ENCODE measurements at regions not wholly inside any gene's neighbourhood (a gene's known extent, or its start where the extent isn't known, plus 50 kb on each side); places are given as distances from the start of the nearest gene placed in this dataset.

GRCh38 chr13:21905486-21905885 lies 234.6 kb downstream of the FGF9 start:
- Histone ChIP-seq H3K36me3 (ENCODE audit: control insufficient read depth in 1 of 2, insufficient read depth in 2 of 2, low read length in 2 of 2) (no peaks in the 10 kb centered on the region), H3K4me1 (ENCODE audit: control insufficient read depth in 1 of 2, insufficient read depth in 2 of 2, low read length in 2 of 2) (no peaks in the 10 kb centered on the region), H4K20me1 (ENCODE audit: insufficient read depth) (no peaks in the 10 kb centered on the region), H3K9me3 (ENCODE audit: control insufficient read depth in 1 of 2, insufficient read depth in 1 of 2, low read depth in 1 of 2, low read length in 2 of 2) (no peaks in the 10 kb centered on the region), H3K79me2 (ENCODE audit: insufficient read depth, low read length) (no peaks in the 10 kb centered on the region), H3K9me2 (ENCODE audit: insufficient read depth) (no peaks in the 10 kb centered on the region), H2AFZ (ENCODE audit: low read depth, low read length, poor library complexity, severe bottlenecking) (no peak overlapping the region), H3K4me2 (ENCODE audit: low read length) (no peak overlapping the region), H3K27me3 (ENCODE audit: insufficient read depth, low read length) (no peaks in the 10 kb centered on the region), H3K9ac (ENCODE audit: low read length) (no peak overlapping the region), H3K4me3 (replicated peaks in 1 of 2; ENCODE audit: low read depth in 1 of 2, low read length in 2 of 2) (no peak overlapping the region), H3K27ac (ENCODE audit: low read depth, low read length) (no peak overlapping the region)
- POLR2A ChIA-PET = no interaction called here
- RAD21 ChIA-PET (ENCODE audit: low non-redundant PET in 1 of 2, low total read pairs in 2 of 2, uncharacterized antibody in 2 of 2, unreplicated experiment in 2 of 2) = no interaction called here
- no peak for ATAC-seq
- CTCF ChIA-PET = no interaction called here
- BruUV-seq (replicated peaks) = no TSS peak
- intact Hi-C loops (cut with micrococcal nuclease) = no loop called here
- TF ChIP-seq SP1 (IDR thresholded peaks at IDR 0.05; ENCODE audit: low read depth) (no peak), ELF1 (IDR thresholded peaks at IDR 0.05; ENCODE audit: borderline replicate concordance, low read depth) (no peak)
- no peak for DNase-seq (ENCODE audit: low read depth, low spot score)

GRCh38 chr13:21909331-21909730 lies 238.5 kb downstream of the FGF9 start:
- CTCF ChIA-PET = no interaction called here
- POLR2A ChIA-PET = no interaction called here
- H3K9ac ChIP-seq (ENCODE audit: low read length) = no peak overlapping the region
- H2AFZ ChIP-seq (ENCODE audit: low read depth, low read length, poor library complexity, severe bottlenecking) = no peak overlapping the region
- RAD21 ChIA-PET (ENCODE audit: low non-redundant PET in 1 of 2, low total read pairs in 2 of 2, uncharacterized antibody in 2 of 2, unreplicated experiment in 2 of 2) = no interaction called here
- no peaks in the 10 kb centered on the region for H3K27me3 ChIP-seq (ENCODE audit: insufficient read depth, low read length)
- DNase-seq (ENCODE audit: low read depth, low spot score) (no peak), ATAC-seq (peak; percentile 79)
- H3K9me2 ChIP-seq (ENCODE audit: insufficient read depth) = no peaks in the 10 kb centered on the region
- no peak overlapping the region for H3K4me2 ChIP-seq (ENCODE audit: low read length)
- H3K9me3 ChIP-seq (ENCODE audit: control insufficient read depth in 1 of 2, insufficient read depth in 1 of 2, low read depth in 1 of 2, low read length in 2 of 2) = no peaks in the 10 kb centered on the region
- TF ChIP-seq CEBPB (IDR thresholded peaks at IDR 0.05; ENCODE audit: low read depth) (no peak), SRF (IDR thresholded peaks at IDR 0.05; ENCODE audit: low read depth) (no peak), FOSL1 (IDR thresholded peaks at IDR 0.05; ENCODE audit: low read depth) (no peak), EGR1 (IDR thresholded peaks at IDR 0.05; ENCODE audit: low read depth) (no peak), ZFX (IDR thresholded peaks at IDR 0.05) (no peak), REST (IDR thresholded peaks at IDR 0.05; ENCODE audit: low read depth) (no peak), ELF1 (IDR thresholded peaks at IDR 0.05; ENCODE audit: borderline replicate concordance, low read depth) (no peak), ZBTB33 (IDR thresholded peaks at IDR 0.05; ENCODE audit: extremely low read depth, insufficient replicate concordance, low read length) (no peak), EZH2 (IDR thresholded peaks at IDR 0.05) (no peak), MAX (IDR thresholded peaks at IDR 0.05) (no peak), POLR2AphosphoS5 (IDR thresholded peaks at IDR 0.05; ENCODE audit: low read depth, low read length) (no peak)
- intact Hi-C loops (cut with micrococcal nuclease) = no loop called here
- no peaks in the 10 kb centered on the region for H4K20me1 ChIP-seq (ENCODE audit: insufficient read depth)
- H3K79me2 ChIP-seq (ENCODE audit: insufficient read depth, low read length) = no peaks in the 10 kb centered on the region
- H3K27ac ChIP-seq (ENCODE audit: low read depth, low read length) = no peak overlapping the region
- H3K4me3 ChIP-seq (replicated peaks in 1 of 2; ENCODE audit: low read depth in 1 of 2, low read length in 2 of 2) = no peak overlapping the region
- H3K36me3 ChIP-seq (ENCODE audit: control insufficient read depth in 1 of 2, insufficient read depth in 2 of 2, low read length in 2 of 2) = no peaks in the 10 kb centered on the region
- H3K4me1 ChIP-seq (ENCODE audit: control insufficient read depth in 1 of 2, insufficient read depth in 2 of 2, low read length in 2 of 2) = no peaks in the 10 kb centered on the region
- BruUV-seq (replicated peaks) = no TSS peak

Measured in HCT116 (cell line).